Trophoblast cell (in vitro differentiated cells and primary cell): ENCODE measurements at regions not wholly inside any gene's neighbourhood (a gene's known extent, or its start where the extent isn't known, plus 50 kb on each side); places are given as distances from the start of the nearest gene placed in this dataset.
A peak's percentile ranks its signal among the peaks of the same experiment; 100 is the strongest.

Source experiments
- DNase-seq, 2 donors: peaks; one replicate each; pipeline ENCODE4 v3.0.0-alpha.2; 2016
- H2AFZ ChIP-seq: 2 replicates; pipeline ENCODE4 v1.6.1; 2013; ENCODE audit warnings: low read length, moderate library complexity, mild to moderate bottlenecking; ENCODE audit not compliant: insufficient read depth, poor library complexity
- H2AK5ac ChIP-seq: 2 replicates; pipeline ENCODE4 v1.6.1; 2013; ENCODE audit warnings: mild to moderate bottlenecking, low read length
- H2BK120ac ChIP-seq: 2 replicates; pipeline ENCODE4 v1.6.1; 2013; ENCODE audit warnings: low read length, mild to moderate bottlenecking, moderate library complexity; ENCODE audit not compliant: insufficient read depth, poor library complexity
- H2BK12ac ChIP-seq: 2 replicates; pipeline ENCODE4 v1.6.1; 2013; ENCODE audit warnings: mild to moderate bottlenecking, low read length, moderate library complexity
- H2BK5ac ChIP-seq: 2 replicates; pipeline ENCODE4 v1.6.1; 2013; ENCODE audit warnings: low read length, low read depth, moderate library complexity, mild to moderate bottlenecking; ENCODE audit not compliant: poor library complexity
- H3K14ac ChIP-seq: 2 replicates; pipeline ENCODE4 v1.6.1; 2013; ENCODE audit warnings: mild to moderate bottlenecking, low read length
- H3K18ac ChIP-seq: 2 replicates; pipeline ENCODE4 v1.6.1; 2013; ENCODE audit warnings: mild to moderate bottlenecking, low read length
- H3K23ac ChIP-seq: 2 replicates; pipeline ENCODE4 v1.6.1; 2013; ENCODE audit warnings: low read length
- H3K27ac ChIP-seq: 2 replicates; pipeline ENCODE4 v1.5.1; 2013; ENCODE audit warnings: low read depth, mild to moderate bottlenecking, inconsistent platforms, low read length, moderate library complexity
- H3K27me3 ChIP-seq: 2 replicates; pipeline ENCODE4 v1.6.1; 2013; ENCODE audit warnings: inconsistent platforms, mild to moderate bottlenecking, low read length, moderate library complexity; ENCODE audit not compliant: insufficient read depth
- H3K36me3 ChIP-seq, 2 experiments: 1 replicate in 1 of 2; 2 replicates in 1 of 2; pipeline ENCODE4 v1.6.1; 2013; ENCODE audit warnings: low read length in 2 of 2, mild to moderate bottlenecking in 2 of 2, moderate library complexity in 1 of 2; ENCODE audit not compliant: insufficient read depth in 2 of 2, control insufficient read depth in 1 of 2
- H3K4ac ChIP-seq: 2 replicates; pipeline ENCODE4 v1.6.1; 2013; ENCODE audit warnings: low read depth, mild to moderate bottlenecking, low read length, moderate library complexity
- H3K4me1 ChIP-seq, 2 experiments: 1 replicate in 1 of 2; 2 replicates in 1 of 2; pipeline ENCODE4 v1.6.1; 2013; ENCODE audit warnings: low read length in 2 of 2, mild to moderate bottlenecking in 2 of 2, moderate library complexity in 1 of 2; ENCODE audit not compliant: insufficient read depth in 2 of 2, control insufficient read depth in 1 of 2
- H3K4me2 ChIP-seq: 2 replicates; pipeline ENCODE4 v1.6.1; 2013; ENCODE audit warnings: inconsistent platforms, mild to moderate bottlenecking, low read length, moderate library complexity
- H3K4me3 ChIP-seq: 2 replicates; pipeline ENCODE4 v1.5.1; 2013; ENCODE audit warnings: mild to moderate bottlenecking, low read depth, low read length, inconsistent platforms
- H3K79me1 ChIP-seq: one replicate; pipeline ENCODE4 v1.6.1; 2013; ENCODE audit warnings: low read length
- H3K79me2 ChIP-seq: 2 replicates; pipeline ENCODE4 v1.6.1; 2013; ENCODE audit warnings: low read length, mild to moderate bottlenecking; ENCODE audit not compliant: control insufficient read depth, insufficient read depth, poor library complexity
- H3K9ac ChIP-seq: 2 replicates; pipeline ENCODE4 v1.6.1; 2013; ENCODE audit warnings: mild to moderate bottlenecking, low read length
- H3K9me3 ChIP-seq: 2 replicates; pipeline ENCODE4 v1.6.1; 2013; ENCODE audit warnings: low read depth, mild to moderate bottlenecking, control low read depth, inconsistent platforms, low read length; ENCODE audit not compliant: insufficient read depth
- H4K12ac ChIP-seq: 2 replicates; pipeline ENCODE4 v1.6.1; 2013; ENCODE audit warnings: low read depth, mild to moderate bottlenecking, low read length, moderate library complexity
- H4K8ac ChIP-seq: 2 replicates; pipeline ENCODE4 v1.6.1; 2013; ENCODE audit warnings: low read depth, mild to moderate bottlenecking, low read length, moderate library complexity
- H4K91ac ChIP-seq: one replicate; pipeline ENCODE4 v1.6.1; 2013; ENCODE audit warnings: low read depth, mild to moderate bottlenecking, low read length, moderate library complexity
- WGBS: extraction: QIAGEN DNeasy Blood & Tissue Kit; methylation state at CpG from one replicate; pipeline ENCODE4 v1.1.7; 2013; ENCODE audit warnings: missing lambda C conversion rate; ENCODE audit not compliant: insufficient read length, insufficient coverage; ENCODE audit errors: extremely low coverage; 5-methylcytosine and 5-hydroxymethylcytosine counted together

- WGBS, result no CpG with 5 or more reads among the region's 3 CpGs
- no peak overlapping the region for H3K4me2 ChIP-seq
Observed at GRCh38 chr5:124631874-124632550, 114.4 kb downstream of the ZNF608 start.

GRCh38 chr5:124630767-124631704 is 115.4 kb downstream of the ZNF608 start:
- Histone ChIP-seq H4K8ac (peak overlapping the region; percentile 80), H3K23ac (no peak overlapping the region), H3K4me3 (no peak overlapping the region), H3K79me2 (peaks cover 10% of the 10 kb centered on the region), H3K4ac (peak overlapping the region; percentile 11), H3K14ac (peak overlapping the region; percentile 48), H4K12ac (no peak overlapping the region), H3K9ac (no peak overlapping the region), H2AFZ (no peak overlapping the region), H3K18ac (peak overlapping the region; percentile 26), H3K4me2 (no peak overlapping the region), H2BK120ac (peak overlapping the region; percentile 96), H3K9me3 (peaks cover 1% of the 10 kb centered on the region), H3K79me1 (peaks cover 43% of the 10 kb centered on the region), H3K27me3 (no peaks in the 10 kb centered on the region), H2BK12ac (peak overlapping the region; percentile 85), H3K27ac (peak overlapping the region; percentile 95), H3K36me3 (peaks cover under 1 to 2% of the 10 kb centered on the region in 2 experiments), H2BK5ac (peak overlapping the region; percentile 95), H4K91ac (peak overlapping the region; percentile 97), H2AK5ac (peak overlapping the region; percentile 82), H3K4me1 (peaks cover 32 to 46% of the 10 kb centered on the region in 2 experiments)
- WGBS, result no CpG with 5 or more reads among the region's 5 CpGs
- DNase-seq, result no peak

More at GRCh38 chr5:124631874-124632550, 114.4 kb downstream of the ZNF608 start:
- no peak overlapping the region for H2BK5ac ChIP-seq
- no peak overlapping the region for H3K4ac ChIP-seq
- H2AK5ac ChIP-seq, result no peak overlapping the region
- peaks cover 32 to 46% of the 10 kb centered on the region in 2 experiments for H3K4me1 ChIP-seq
- no peaks in the 10 kb centered on the region for H3K27me3 ChIP-seq
- H2AFZ ChIP-seq, result no peak overlapping the region
- no peak overlapping the region for H3K23ac ChIP-seq
- no peak overlapping the region for H2BK120ac ChIP-seq
- no peak overlapping the region for H2BK12ac ChIP-seq
- H4K12ac ChIP-seq, result no peak overlapping the region
- peaks cover 44% of the 10 kb centered on the region for H3K79me1 ChIP-seq
- no peak overlapping the region for H3K14ac ChIP-seq
- H3K9ac ChIP-seq, result no peak overlapping the region
- H3K4me3 ChIP-seq, result no peak overlapping the region
- DNase-seq, result no peak
- peaks cover 1 to 2% of the 10 kb centered on the region in 2 experiments for H3K36me3 ChIP-seq
- no peak overlapping the region for H4K91ac ChIP-seq
- peak overlapping the region; percentile 7 for H3K27ac ChIP-seq
- H3K18ac ChIP-seq, result no peak overlapping the region
- H3K9me3 ChIP-seq, result peaks cover 1% of the 10 kb centered on the region
- H4K8ac ChIP-seq, result no peak overlapping the region
- H3K79me2 ChIP-seq, result peaks cover 10% of the 10 kb centered on the region

- Histone ChIP-seq H3K4me2 (no peak overlapping the region), H3K9me3 (peaks cover 1% of the 10 kb centered on the region), H3K23ac (no peak overlapping the region), H4K12ac (peak overlapping the region; percentile 34), H3K18ac (peak overlapping the region; percentile 93), H3K79me2 (peaks cover 10% of the 10 kb centered on the region), H2AFZ (peak overlapping the region; percentile 18), H3K4me1 (peaks cover 30 to 42% of the 10 kb centered on the region in 2 experiments), H3K4me3 (no peak overlapping the region), H3K4ac (peak overlapping the region; percentile 56), H2BK12ac (peak overlapping the region; percentile 88), H3K79me1 (peaks cover 41% of the 10 kb centered on the region), H3K27ac (peak overlapping the region; percentile 95), H3K36me3 (peaks cover 0 to 2% of the 10 kb centered on the region in 2 experiments), H3K27me3 (no peaks in the 10 kb centered on the region), H3K14ac (peak overlapping the region; percentile 84), H2BK5ac (peak overlapping the region; percentile 95), H4K91ac (peak overlapping the region; percentile 97), H2BK120ac (peak overlapping the region; percentile 96), H3K9ac (no peak overlapping the region), H2AK5ac (peak overlapping the region; percentile 85), H4K8ac (peak overlapping the region; percentile 87)
- DNase-seq, result peak; percentile 88 to 94
- WGBS, result no CpG with 5 or more reads among the region's 17 CpGs
Observed at GRCh38 chr5:124628721-124629596, 117.5 kb downstream of the ZNF608 start.
